Left cardiac atrium (tissue), 4 donors: ENCODE measurements at regions not wholly inside any gene's neighbourhood (a gene's known extent, or its start where the extent isn't known, plus 50 kb on each side); places are given as distances from the start of the nearest gene placed in this dataset.

Source experiments
- ATAC-seq, 2 donors: fragments of 200-7000 bp; cut with Tn5 transposase; one replicate each; pipeline ENCODE4 v1.9.1; 2020; ENCODE audit warnings: mild to moderate bottlenecking in 2 of 2, moderate library complexity in 2 of 2
- DNase-seq: peaks from one replicate; pipeline ENCODE4 v3.0.0-alpha.2; 2020
- intact Hi-C, 2 donors: fragments of 100-400 bp; cut with DNase I; formaldehyde crosslinking; loops; one replicate each; pipeline versions ENCODE4 v1.14.1 to v1.15.1; 2022 to 2023
- donor health status: DM: no; HTN: yes; CAD: no.
- donor health status: DM: no; HTN: yes; CAD: no; lungs with severe emphysema.
- donor health status: DM: yes; HTN: yes; CAD: no.
- donor health status: Dilated cardiomyopathy.

DNA sequence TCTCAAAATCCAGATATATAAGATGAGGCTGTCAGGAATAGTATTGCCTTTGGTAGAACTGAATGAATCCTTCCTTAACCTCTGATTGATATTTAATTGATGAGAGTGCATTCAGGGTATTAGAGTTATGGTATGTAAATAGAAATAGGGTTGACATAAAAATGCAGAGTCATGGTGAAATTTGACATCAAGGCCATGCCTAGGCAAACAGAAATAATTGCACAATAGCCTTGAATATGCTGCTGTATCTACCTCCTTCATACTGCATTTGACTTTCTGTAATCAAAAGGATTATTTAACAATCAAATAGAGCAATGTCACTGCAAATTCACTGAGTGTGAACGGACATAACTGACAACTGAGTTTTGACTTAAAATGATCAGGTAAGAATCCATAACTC lies 1316.3 kb downstream of the STIM2 start:
- intact Hi-C loops, result no loop called here
- DNase-seq (no peak), ATAC-seq (no peak)

DNA sequence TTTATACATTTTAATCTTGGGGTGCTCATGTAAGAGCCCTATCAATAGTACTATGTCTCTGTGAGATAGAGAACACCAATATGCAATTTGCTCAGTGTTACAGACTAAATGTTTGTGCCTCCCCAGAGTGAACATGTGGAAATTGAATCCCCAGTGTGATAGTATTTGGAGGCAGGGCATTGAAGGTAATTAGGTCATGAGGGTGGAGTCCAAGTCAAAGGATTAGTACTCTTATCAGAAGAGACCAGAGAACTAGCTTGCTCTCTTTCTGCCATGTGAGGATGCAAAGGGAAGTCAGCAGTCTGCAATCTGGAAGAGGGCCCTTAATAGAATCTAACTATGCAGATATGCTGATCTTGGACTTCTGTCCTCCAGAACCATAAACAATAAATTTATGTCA lies 1317.0 kb downstream of the STIM2 start:
- intact Hi-C loops, result no loop called here
- ATAC-seq (no peak), DNase-seq (no peak)

DNA sequence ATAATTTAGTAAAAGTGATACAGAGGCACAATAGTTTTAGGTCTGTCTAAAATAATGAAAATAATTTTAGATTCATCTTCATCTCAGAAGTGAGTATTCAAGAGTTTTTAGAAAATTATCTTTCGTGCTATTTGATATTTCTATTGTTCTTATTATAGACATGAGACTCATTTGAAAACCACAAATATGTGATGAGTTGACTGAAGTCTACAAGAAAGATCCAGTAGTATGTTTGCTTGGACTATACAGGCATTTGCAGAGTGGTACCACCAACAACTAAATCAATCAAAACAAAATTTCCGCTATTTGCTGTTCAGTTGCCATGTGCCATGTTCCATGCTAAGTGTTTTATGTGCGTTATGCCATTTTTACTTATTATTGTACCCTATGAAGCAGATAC lies 1318.5 kb downstream of the STIM2 start:
- intact Hi-C loops, result no loop called here
- DNase-seq (no peak), ATAC-seq (no peak)

DNA sequence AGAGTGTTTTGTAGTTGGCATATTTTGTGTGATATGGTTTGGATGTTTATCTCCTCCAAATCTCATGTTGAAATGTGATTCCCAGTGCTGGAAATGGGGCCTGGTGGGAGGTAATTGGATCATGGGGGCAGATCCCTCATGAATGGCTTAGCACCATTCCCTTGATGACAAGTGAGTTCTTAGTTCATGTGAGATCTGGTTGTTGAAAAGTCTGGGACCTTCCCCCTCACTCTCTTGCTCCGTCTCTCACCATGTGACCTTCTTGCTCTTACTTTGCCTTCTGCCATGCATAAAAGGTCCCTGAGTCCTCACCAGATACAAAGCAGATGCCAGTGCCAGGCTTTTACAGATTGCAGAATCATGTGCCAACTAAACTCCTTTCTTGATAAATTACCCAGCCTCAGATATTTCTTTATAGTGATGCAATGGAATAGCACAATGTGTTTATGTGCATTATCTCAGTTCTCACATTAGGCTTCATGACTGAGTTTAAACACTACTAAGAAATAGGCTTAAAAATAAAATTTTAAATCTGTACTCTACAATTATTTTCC lies 1348.8 kb downstream of the STIM2 start:
- intact Hi-C loops, result no loop called here
- ATAC-seq (no peak), DNase-seq (no peak)

DNA sequence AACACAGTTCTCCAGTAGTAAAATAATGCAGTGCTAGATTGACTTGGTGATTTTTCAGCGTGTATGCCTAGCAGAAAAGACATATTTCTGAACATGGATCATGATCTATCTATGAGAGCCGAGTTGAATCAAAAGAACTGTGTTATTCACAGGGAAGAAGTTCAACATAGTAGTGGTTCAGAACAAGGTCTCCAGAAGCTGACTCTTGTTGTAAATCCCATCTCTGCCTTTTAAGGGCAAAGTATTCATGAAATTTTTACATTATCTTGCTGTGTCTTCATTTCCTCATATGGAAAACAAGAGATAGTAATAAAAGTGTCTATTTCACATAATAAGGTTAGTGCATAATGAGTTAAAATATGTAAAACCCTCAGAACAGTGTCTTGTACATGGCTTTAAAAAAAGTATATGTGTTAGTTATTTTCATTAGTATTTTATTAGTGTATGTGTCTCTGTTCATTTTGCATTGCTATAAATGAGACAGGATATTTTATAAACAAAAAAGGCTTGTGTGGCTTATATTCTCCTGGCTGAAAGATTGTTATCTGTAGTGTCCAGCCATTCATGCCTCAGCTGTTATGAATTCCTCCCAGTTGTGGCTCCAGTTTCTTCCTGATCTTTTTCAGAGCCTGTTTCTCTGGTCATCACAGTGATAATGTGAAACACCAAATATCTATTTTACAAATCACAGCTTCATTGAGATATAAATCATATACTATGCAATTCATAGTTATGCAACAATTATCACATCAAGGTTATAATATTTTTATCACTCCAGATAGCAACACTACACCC lies 1351.2 kb downstream of the STIM2 start:
- no peak for DNase-seq
- no peak for ATAC-seq
- intact Hi-C loops, result no loop called here

DNA sequence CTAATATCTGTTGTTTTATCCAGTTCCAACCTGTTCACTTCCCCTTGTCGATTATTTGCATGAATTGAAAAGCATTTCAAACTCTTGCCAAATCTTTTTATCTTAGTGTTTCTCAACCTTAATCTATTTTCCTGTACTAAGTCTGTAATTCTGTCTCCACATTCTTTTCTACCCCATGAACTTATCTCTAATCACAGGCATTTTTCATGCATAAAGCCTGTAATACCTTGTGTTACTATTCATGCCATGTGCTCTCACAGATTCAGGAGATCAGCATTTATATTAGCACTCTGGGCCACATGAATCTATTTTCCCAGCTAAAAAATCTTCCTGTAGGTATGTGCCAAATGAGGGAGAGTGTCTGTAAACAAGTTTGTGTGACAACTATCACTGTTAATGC lies 1360.9 kb downstream of the STIM2 start:
- ATAC-seq (no peak), DNase-seq (no peak)
- intact Hi-C loops, result no loop called here

DNA sequence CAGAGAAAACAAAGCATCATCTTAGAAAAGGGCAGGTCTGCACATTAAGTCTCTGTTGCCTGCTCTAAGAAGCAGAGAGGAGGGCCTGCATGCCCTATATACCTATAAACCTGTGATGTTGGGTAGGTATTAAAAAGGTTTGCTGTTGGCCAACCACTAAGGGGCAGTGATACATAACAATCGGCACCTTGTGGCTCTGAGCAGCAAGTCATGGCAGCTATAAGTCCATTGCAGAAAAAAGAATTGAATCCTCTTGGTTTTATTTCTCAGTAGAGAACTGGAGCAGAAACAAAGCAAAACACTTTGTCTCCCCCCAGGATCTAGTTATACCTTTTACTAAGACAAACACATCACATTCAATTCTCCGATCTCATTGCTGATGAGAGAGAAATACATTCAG lies 1364.4 kb downstream of the STIM2 start:
- intact Hi-C loops, result no loop called here
- peak in 1 of 2 donors; percentile 35 for ATAC-seq
- no peak for DNase-seq

DNA sequence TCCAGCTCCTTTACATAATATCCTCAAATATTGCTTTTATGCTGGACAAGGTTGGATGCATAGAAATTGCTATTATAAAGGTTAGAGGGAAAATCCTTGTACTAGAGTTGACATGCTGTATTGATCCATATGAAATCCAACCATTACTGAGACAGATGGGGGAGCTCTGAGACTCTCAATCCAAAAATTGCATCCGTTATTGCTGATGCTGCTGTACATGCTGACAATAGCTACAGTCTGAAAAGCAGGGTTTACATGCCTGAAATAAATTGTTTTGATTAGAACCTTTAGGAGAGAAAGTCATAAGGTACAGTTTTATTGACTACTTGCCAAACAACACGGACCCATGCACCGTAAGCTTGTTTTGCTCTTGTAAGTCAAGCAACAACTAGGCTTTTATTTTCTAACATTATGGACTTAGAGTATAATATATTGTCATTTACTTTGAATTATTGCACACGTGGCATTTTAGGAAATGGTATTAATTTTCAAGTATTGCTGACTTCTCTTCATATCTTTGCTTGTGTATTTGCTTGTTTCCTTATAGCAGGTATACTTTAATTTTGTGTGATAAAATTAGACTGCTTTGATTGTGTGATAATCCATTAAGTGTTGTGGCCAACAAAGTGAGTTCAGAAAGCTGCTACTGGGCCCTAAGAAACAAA lies 1365.2 kb downstream of the STIM2 start:
- DNase-seq, result no peak
- intact Hi-C loops, result no loop called here
- ATAC-seq, result no peak

DNA sequence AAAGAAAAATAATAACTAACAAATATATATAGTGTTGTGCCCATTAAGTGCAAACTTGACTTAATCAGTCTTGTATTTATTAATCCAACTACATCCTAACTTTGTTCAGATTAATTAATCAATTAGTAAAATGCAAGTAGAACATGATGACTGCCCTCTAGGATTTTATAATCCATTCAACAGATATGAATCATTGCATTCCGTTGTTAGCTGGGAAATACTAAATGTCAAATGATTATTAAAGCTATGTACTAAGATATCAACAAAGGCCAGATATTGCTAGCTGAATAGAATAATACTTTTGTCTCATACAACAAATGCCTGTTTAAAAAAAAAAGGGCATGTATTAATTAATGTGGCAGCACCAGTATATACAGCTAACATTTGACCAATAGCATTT lies 1366.3 kb downstream of the STIM2 start:
- DNase-seq (no peak), ATAC-seq (no peak)
- intact Hi-C loops, result no loop called here

DNA sequence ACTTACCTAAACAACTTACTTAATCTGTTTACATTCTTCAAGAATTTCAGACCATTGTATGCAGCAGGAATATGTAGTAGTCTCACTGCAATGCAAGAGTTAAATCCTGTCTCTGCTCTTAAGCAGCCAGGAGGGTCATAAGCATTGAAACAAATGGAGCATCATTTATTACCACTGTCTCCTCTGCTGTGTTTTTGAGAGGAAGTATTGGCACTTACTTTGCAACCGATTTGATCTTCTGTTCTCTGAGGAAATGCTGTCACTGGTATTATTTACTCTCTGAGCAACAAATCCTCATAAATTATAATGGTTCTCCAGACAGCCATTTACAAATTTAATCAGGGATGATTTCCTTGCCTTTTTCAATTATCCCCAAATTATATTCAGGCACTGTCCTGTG lies 1367.1 kb downstream of the STIM2 start:
- intact Hi-C loops, result no loop called here
- ATAC-seq (no peak), DNase-seq (no peak)

DNA sequence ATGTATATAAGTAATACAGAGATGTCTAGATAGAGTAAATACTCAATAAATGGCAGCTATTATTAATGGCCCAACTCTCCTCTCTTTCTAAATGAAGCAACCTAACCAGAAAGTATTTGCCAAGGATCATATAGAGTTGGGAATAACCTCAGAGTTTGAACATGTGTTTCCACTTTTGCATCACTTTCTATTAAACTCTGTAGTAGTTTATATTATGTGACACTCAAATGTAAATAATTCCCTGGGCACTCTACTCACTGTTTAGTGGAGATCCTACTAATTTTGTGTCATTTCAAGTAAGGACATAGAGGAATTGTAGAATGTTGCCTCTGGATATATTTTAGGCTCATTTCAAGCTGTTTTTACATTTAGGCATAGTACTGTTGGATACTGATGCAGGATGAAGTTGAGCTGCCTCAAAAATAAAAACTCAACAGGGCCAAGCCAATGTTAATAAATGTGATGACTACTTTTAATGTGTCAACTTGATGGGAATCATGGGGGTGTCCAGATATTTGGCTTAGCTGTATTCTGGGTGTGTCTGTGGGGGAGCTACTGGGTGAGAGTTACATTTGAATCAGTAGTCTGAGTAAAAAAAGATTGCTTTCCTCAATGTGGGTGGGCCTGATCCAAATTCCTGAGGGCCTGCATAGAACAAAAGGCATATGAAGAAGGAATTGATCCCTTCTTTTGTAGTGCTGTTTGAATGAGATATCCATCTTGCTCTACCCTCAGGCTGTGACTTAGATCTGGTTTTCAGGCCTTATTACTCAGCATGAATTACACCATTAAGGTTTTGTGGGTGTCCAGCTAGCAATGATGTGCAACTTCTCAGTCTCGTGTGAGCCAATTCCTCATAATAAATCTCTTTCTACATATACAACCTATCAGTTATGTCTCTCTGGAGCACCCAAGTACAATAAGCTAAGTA lies 1368.2 kb downstream of the STIM2 start:
- intact Hi-C loops, result no loop called here
- ATAC-seq (no peak), DNase-seq (no peak)

DNA sequence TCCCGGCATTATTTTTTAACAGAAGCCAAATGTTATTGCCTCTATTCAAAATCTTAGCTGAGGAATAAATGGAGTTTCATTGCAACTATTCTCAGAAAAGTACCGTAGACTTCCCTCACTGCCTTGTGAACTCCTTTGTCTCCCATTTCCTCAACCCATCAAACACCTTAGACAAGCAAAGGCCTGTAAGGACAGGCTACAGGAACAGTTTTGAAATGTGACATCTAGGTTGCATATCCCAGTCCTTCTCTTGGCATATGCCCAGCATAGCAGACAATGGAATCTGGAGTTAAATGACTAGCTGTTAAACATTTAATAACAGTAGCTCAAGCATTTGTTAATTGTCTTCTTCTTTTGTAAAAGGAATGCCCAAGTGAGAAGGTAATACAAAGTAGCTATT lies 1371.7 kb downstream of the STIM2 start:
- intact Hi-C loops, result no loop called here
- no peak for ATAC-seq
- DNase-seq, result no peak

DNA sequence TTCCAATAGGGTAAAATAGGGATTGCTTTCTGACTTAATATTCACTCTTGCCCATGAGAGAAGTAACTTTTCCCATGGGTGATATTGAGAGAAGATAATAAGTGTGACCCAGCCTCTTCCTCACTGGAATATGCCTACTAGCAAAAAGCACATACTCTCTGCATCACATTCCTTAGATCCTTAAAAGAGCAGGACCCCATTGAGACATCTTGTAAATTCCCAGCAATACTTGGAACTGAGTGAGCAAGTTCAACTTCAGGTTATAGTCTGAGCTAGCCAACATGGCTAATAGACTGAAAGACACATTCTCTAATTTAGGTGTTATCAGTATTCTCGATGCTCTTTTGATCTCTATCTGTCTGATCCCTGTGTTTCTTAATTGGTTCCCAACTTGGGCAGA lies 1372.3 kb downstream of the STIM2 start:
- intact Hi-C loops, result no loop called here
- DNase-seq (no peak), ATAC-seq (no peak)

DNA sequence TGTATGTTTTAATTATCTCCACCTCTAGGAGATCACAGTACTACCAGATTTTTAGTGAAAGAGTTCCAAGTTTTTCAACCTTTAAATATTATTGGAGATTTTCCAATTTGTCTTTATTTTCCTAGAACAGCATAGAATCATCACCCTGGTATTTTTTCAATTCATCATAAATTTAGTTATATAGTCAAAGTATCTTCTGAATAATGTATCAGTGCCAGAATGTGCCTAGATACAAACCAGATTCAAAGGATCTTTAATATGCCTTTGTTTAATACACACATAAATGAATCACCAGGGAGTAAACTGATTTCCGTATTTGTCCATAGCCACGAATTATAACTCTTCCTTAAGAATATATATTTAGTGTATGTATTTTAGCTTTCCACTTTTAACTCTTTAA lies 1373.1 kb downstream of the STIM2 start:
- DNase-seq, result no peak
- no peak for ATAC-seq
- intact Hi-C loops, result no loop called here

DNA sequence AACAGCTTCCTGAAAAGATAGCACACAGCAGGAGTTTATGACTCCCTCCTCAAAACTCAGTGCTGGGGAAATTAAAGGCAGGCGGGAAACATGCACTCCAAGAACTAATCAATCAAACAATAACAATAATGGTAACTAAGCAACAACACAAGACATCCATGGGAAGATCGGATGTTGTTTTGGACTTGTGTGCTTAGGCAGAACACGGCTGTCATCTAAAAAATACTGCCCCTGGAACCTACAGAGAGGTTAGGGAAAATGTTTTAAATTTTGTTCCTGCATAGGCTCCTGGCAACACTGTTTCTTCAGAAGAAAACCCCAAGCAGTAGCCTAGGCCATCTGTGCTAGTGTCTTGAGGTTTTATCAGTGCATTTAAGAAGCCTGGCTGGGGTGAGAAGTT lies 1378.2 kb downstream of the STIM2 start:
- ATAC-seq (no peak), DNase-seq (no peak)
- intact Hi-C loops, result no loop called here

DNA sequence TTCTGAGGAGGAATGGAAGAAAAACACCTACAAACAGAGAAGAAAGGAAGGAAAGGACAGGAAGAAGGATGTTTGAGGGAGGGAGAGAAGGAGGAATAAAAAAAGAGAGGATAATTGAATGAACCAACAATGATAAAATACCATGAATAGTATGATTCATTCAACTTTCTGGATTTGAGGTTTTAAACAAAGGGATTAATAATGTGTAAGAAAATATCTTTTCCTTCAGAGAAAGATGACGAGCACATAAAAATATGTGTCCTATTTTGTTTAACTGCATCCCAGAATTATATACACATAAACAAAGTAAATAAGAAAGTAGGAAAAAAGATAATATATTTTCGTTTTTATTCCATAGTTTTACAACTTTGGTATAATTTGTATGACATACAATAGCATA lies 1380.4 kb downstream of the STIM2 start:
- intact Hi-C loops, result no loop called here
- DNase-seq (no peak), ATAC-seq (no peak)

DNA sequence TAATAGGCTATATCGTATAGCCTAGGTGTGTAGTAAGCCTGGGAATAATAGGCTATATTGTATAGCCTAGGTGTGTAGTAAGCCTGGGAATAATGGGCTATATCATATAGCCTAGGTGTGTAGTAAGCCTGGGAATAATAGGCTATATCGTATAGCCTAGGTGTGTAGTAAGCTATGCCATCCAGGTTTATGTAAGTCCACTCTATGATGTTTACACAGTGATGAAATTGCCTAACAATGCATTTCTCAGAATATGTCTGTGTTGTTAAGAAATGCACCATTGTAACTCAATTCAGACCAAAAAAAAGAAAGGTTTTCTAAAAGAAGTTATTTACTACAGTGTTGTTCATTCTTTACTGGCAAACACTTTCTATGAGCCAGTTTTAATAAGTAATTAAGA lies 1387.2 kb downstream of the STIM2 start:
- intact Hi-C loops, result no loop called here
- ATAC-seq (no peak), DNase-seq (no peak)

DNA sequence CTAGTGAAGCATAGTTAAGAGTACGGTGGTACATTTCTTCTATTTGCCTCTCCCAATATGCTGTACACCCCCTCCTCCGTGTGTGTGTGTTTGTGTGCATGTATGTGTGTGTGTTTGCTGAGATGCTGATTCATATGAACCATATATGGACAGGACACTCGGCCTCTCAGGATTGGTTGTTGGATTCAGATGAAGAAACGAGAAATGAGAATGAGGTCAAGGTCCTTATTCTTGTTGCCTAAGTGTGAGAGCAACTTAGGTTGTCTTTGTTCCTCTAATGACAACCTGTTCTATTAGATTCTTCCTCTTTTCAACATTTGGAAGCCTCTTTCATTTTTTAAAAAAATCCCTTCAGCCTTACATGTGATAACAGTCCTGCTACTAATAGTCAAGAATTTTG lies 1387.6 kb downstream of the STIM2 start:
- intact Hi-C loops, result no loop called here
- ATAC-seq (no peak), DNase-seq (no peak)

DNA sequence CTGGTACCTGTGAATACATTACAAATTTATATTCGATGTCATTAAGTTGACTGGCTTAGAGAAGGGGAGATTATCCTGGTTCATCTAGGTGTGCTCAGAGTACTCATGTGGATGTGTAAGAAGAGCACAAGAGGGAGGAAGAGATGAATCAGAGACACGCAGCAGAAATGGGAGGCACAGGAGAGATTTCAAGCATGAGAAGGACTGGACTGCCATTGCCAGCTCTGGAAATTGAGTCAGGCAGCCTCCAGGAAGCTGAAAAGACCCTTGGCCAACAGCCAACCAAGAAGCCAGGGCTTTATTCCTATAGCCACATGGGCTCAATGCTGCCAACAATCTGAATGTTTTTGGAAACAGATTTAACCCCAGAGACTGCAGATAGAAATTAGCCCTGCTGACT lies 1390.0 kb downstream of the STIM2 start:
- no peak for ATAC-seq
- intact Hi-C loops, result no loop called here
- DNase-seq, result no peak

DNA sequence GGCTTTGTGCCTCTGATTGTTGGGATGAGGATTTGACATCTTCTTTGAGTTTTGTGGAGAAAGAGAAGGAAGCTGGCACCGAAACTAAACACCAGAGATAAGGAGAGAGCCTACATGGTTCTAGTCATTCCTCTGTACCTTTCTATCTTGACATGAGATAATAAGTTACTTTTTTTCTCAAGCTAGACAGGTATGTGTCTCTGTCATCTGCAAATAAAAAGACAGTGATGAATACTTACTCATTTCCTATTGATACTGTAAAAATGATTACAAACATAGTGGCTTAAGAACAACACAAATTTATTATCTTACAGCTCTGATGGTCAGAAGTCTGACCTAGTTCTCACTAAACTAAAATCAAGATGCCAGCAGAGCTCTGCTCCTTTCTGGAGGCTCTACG lies 1391.2 kb downstream of the STIM2 start:
- intact Hi-C loops, result no loop called here
- DNase-seq, result no peak
- ATAC-seq, result no peak
